AG09309 (cell line): ENCODE measurements at regions not wholly inside any gene's neighbourhood (a gene's known extent, or its start where the extent isn't known, plus 50 kb on each side); places are given as distances from the start of the nearest gene placed in this dataset.

Experiments
- DNase-seq: peaks from one replicate; pipeline ENCODE4 v3.0.0-alpha.2; 2010; ENCODE audit warnings: low read depth
- H3K4me3 ChIP-seq: 2 replicates; pipeline ENCODE4 v1.5.1; 2011; ENCODE audit warnings: mild to moderate bottlenecking, low read depth, low read length, moderate library complexity; ENCODE audit not compliant: control insufficient read depth
- CTCF ChIP-seq: IDR thresholded peaks from 2 replicates; pipeline ENCODE4 v1.5.1; 2011; ENCODE audit warnings: mild to moderate bottlenecking, low read depth, low read length, inconsistent platforms; ENCODE audit not compliant: insufficient read depth, control insufficient read depth; ENCODE audit errors: missing control alignments

- TF ChIP-seq CTCF: no peak
- no peak for DNase-seq
- no peak overlapping the region for H3K4me3 ChIP-seq
These were observed 91.1 kb downstream of the IRF2BPL start for GRCh38 chr14:76937181-76938091.

GRCh38 chr14:76936483-76936882 lies 92.0 kb downstream of the IRF2BPL start:
- no peak overlapping the region for H3K4me3 ChIP-seq
- TF ChIP-seq CTCF: no peak
- DNase-seq: no peak

GRCh38 chr14:76933515-76933914 lies 95.0 kb downstream of the IRF2BPL start:
- H3K4me3 ChIP-seq: no peak overlapping the region
- no peak for DNase-seq
- no peak for TF ChIP-seq CTCF

- TF ChIP-seq CTCF: no peak
- H3K4me3 ChIP-seq: no peak overlapping the region
- no peak for DNase-seq
These were observed 96.7 kb downstream of the IRF2BPL start for GRCh38 chr14:76931631-76932402.

GRCh38 chr14:76930549-76930948 lies 98.0 kb downstream of the IRF2BPL start:
- no peak for DNase-seq
- no peak for TF ChIP-seq CTCF
- no peak overlapping the region for H3K4me3 ChIP-seq

- H3K4me3 ChIP-seq: no peak overlapping the region
- DNase-seq: no peak
These were observed 98.6 kb downstream of the IRF2BPL start for GRCh38 chr14:76929927-76930326.

More at GRCh38 chr14:76929927-76930326, 98.6 kb downstream of the IRF2BPL start:
- no peak for TF ChIP-seq CTCF
